ENCODE measurements at regions not wholly inside any gene's neighbourhood (a gene's known extent, or its start where the extent isn't known, plus 50 kb on each side); places are given as distances from the start of the nearest gene placed in this dataset.

DNA sequence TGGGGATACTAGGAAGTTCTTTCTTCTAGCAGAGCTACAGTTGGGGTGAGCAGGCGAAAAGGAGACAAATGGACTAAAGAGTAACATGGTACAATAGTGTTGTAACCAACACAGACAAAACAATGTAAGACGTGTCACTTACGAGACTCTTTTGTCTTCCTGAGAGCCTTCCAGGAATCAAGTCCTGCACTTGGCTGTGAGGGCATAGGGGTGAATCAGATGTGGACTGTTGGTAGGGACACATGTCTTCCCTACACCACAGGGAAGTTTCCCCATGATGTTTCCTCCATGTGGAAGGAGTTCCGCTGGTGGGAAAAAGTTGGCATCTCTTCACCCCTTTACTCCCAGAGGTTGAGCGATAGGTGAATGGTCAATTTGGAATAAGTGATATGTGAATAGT lies 364.7 kb downstream of the NUAK1 start:
- H3K4me1 ChIP-seq (ENCODE audit: control insufficient read depth in 1 of 2, insufficient read depth in 1 of 2, low read depth in 1 of 2, low read length in 1 of 2) = no peaks in the 10 kb centered on the region
- no peaks in the 10 kb centered on the region for H3K9me3 ChIP-seq
- no peaks in the 10 kb centered on the region for H3K36me3 ChIP-seq
- H3K27ac ChIP-seq = no peak overlapping the region
- no peaks in the 10 kb centered on the region for H3K27me3 ChIP-seq
- no peak overlapping the region for H3K4me3 ChIP-seq (ENCODE audit: low read depth in 1 of 2, low read length in 1 of 2)
- TF ChIP-seq, protein P1, sequence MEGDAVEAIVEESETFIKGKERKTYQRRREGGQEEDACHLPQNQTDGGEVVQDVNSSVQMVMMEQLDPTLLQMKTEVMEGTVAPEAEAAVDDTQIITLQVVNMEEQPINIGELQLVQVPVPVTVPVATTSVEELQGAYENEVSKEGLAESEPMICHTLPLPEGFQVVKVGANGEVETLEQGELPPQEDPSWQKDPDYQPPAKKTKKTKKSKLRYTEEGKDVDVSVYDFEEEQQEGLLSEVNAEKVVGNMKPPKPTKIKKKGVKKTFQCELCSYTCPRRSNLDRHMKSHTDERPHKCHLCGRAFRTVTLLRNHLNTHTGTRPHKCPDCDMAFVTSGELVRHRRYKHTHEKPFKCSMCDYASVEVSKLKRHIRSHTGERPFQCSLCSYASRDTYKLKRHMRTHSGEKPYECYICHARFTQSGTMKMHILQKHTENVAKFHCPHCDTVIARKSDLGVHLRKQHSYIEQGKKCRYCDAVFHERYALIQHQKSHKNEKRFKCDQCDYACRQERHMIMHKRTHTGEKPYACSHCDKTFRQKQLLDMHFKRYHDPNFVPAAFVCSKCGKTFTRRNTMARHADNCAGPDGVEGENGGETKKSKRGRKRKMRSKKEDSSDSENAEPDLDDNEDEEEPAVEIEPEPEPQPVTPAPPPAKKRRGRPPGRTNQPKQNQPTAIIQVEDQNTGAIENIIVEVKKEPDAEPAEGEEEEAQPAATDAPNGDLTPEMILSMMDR (IDR thresholded peaks at IDR 0.05) = no peak

DNA sequence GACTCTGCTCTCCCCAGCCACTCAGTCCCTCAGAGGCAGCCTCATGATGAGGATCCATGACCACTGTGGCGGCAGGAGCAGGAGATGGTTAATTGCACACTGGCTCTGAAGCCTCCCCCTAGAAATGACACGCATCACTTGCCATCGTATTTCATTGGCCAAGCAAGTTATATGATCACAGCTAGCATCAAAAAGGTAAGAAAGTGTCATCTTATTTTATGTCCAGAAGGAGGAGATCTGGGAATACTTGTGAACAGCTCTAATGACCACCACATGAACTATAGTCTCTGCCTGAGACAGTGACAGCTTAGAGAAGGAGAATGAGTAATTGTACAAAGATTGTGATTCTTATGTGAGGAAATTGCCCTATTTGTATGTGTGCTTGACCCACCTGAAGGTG lies 363.4 kb downstream of the NUAK1 start:
- no peaks in the 10 kb centered on the region for H3K36me3 ChIP-seq
- H3K4me3 ChIP-seq (ENCODE audit: low read depth in 1 of 2, low read length in 1 of 2) = no peak overlapping the region
- TF ChIP-seq, protein P1 (IDR thresholded peaks at IDR 0.05) = no peak
- H3K9me3 ChIP-seq = no peaks in the 10 kb centered on the region
- H3K27me3 ChIP-seq = no peaks in the 10 kb centered on the region
- H3K27ac ChIP-seq = no peak overlapping the region
- H3K4me1 ChIP-seq (ENCODE audit: control insufficient read depth in 1 of 2, insufficient read depth in 1 of 2, low read depth in 1 of 2, low read length in 1 of 2) = no peaks in the 10 kb centered on the region

DNA sequence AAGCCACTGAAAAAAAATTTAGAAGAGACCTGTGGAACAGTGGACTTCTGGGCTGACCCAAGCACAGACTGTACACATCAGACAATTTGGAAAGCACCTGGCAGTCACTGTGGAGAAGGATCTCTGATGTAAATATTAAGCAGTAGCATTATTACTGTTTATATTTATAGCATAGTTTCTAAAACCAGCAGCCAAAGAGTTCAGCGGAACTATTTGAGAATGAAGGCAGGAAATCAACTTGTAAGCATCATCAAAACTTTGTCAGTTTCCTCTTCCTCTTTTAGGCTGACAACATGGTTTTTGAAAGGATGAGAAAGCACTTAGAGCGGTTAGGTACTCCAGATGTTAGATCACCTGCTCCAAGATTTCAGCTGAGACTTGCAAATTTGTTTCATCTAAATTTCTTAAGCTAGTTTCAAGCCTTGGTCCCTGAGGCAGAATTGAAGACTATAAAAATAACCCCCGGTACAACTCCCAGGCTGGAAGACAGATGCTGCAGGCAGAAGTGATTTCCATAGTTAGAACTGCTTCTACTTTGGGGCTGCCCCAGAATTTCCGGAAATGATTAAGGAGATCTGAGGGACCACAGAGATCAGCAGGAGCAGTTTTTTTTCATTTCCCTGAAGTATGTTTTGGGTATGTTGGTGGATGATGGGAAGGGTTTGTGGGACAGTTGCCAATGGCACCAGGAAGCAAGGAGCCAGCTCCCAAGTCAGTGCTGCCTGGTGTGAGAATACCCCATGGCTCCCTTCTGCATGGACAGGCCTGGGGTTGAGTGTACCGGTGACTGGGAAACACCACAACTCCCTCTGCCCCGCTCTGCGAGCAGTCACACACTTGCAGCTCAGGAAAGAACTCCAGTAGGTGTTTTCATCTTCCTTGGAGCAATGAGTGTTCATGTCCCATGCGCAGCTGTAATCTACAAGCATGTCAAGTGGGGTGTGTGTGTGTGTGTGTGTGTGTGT lies 354.5 kb downstream of the NUAK1 start:
- Histone ChIP-seq H3K9me3 (no peaks in the 10 kb centered on the region), H3K27me3 (no peaks in the 10 kb centered on the region), H3K27ac (peak overlapping the region; percentile 93), H3K4me1 (ENCODE audit: control insufficient read depth in 1 of 2, insufficient read depth in 1 of 2, low read depth in 1 of 2, low read length in 1 of 2) (peaks cover 26 to 30% of the 10 kb centered on the region in 2 experiments), H3K4me3 (ENCODE audit: low read depth in 1 of 2, low read length in 1 of 2) (peak overlapping the region; percentile 36 to 48), H3K36me3 (no peaks in the 10 kb centered on the region)
- TF ChIP-seq, protein P1 (IDR thresholded peaks at IDR 0.05) = no peak

DNA sequence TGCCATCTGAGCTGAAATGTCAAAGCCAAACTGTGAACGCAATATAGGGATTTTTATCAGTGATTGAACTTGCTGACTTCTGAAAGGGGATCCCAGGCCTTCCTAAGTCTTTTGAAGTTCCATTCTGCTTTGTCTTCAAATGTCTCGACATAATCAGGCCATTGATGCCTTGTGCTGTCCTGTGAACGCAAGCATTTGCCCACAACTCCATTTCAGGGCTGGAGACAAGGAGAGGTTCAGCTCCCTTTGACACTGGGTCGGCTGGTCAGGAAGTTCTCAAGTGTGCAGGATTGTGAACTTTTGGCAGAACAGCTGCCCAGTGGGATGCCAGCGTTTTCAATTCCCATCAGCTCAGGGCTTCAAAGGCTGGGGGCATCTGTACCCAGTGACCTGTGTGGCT lies 345.3 kb downstream of the NUAK1 start:
- no peak overlapping the region for H3K4me3 ChIP-seq (ENCODE audit: low read depth in 1 of 2, low read length in 1 of 2)
- peaks cover 0 to 9% of the 10 kb centered on the region in 2 experiments for H3K4me1 ChIP-seq (ENCODE audit: control insufficient read depth in 1 of 2, insufficient read depth in 1 of 2, low read depth in 1 of 2, low read length in 1 of 2)
- H3K9me3 ChIP-seq = no peaks in the 10 kb centered on the region
- TF ChIP-seq, protein P1 (IDR thresholded peaks at IDR 0.05) = no peak
- no peaks in the 10 kb centered on the region for H3K36me3 ChIP-seq
- peak overlapping the region; percentile 41 for H3K27ac ChIP-seq
- H3K27me3 ChIP-seq = no peaks in the 10 kb centered on the region

DNA sequence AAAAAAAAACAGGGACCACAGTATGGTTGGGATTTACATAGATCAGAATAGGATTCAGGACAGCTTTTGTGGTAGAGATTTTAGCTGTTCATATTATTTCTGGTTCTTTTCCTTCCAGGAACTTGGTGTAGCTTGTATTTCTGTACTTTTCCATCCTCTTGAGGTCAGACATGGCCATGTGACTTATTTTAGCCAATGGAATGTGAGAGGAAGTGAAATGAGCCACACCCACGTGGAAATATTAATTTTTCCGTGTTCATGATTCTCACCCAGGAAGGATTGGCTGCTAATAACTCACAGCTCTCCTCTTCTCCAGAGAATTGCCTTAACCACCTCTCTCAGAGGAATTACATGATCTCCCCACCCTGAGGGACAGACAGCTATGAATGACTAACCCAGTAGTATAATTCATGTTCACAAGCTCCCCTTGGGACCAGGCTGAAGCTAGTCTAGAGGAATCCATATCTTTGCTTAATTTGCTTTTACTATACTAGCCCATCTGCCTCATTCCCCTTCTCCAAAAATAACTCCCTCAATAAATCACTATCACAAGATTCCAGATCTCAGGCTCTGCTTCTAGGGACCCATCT lies 340.4 kb downstream of the NUAK1 start:
- TF ChIP-seq, protein P1 (IDR thresholded peaks at IDR 0.05) = no peak
- Histone ChIP-seq H3K9me3 (no peaks in the 10 kb centered on the region), H3K4me1 (ENCODE audit: control insufficient read depth in 1 of 2, insufficient read depth in 1 of 2, low read depth in 1 of 2, low read length in 1 of 2) (peaks cover 0 to 1% of the 10 kb centered on the region in 2 experiments)

More for the DNA sequence above, 340.4 kb downstream of the NUAK1 start:
- no peaks in the 10 kb centered on the region for H3K27me3 ChIP-seq
- H3K4me3 ChIP-seq (ENCODE audit: low read depth in 1 of 2, low read length in 1 of 2) = no peak overlapping the region
- H3K36me3 ChIP-seq = no peaks in the 10 kb centered on the region
- no peak overlapping the region for H3K27ac ChIP-seq

All from neutrophil (primary cell).